OCI-LY1 (cell line): ENCODE measurements at regions not wholly inside any gene's neighbourhood (a gene's known extent, or its start where the extent isn't known, plus 50 kb on each side); places are given as distances from the start of the nearest gene placed in this dataset.
"Not testable (repeated sequence)": the region's sequence is repeated elsewhere in the genome, so short reads cannot be mapped to it uniquely, and the experiment has no call there.

ENCODE experiments used
- H2AFZ ChIP-seq: fragments of 200-600 bp; sonication (generic), shearing (Covaris generic); 2 replicates; pipeline ENCODE4 v1.6.0; 2014; ENCODE audit warnings: antibody characterized with exemption, mild to moderate bottlenecking, low read length
- H3F3A ChIP-seq: fragments of 200-600 bp; sonication (generic), shearing (Covaris generic); 2 replicates; pipeline ENCODE4 v1.6.0; 2014; ENCODE audit warnings: mild to moderate bottlenecking, antibody characterized with exemption, low read length, moderate library complexity; ENCODE audit not compliant: insufficient read depth
- H3K27ac ChIP-seq: fragments of 200-600 bp; sonication (generic); 2 replicates; pipeline ENCODE4 v1.5.1; 2014; ENCODE audit warnings: low read length, mixed run types, mild to moderate bottlenecking, low read depth; ENCODE audit not compliant: poor library complexity, severe bottlenecking
- H3K27me3 ChIP-seq: fragments of 200-600 bp; sonication (generic); 2 replicates; pipeline ENCODE4 v1.6.0; 2014; ENCODE audit warnings: antibody characterized with exemption, mild to moderate bottlenecking, low read length, moderate library complexity; ENCODE audit not compliant: insufficient read depth
- H3K36me3 ChIP-seq: fragments of 200-600 bp; sonication (generic); 2 replicates; pipeline ENCODE4 v1.6.1; 2014; ENCODE audit warnings: mild to moderate bottlenecking, antibody characterized with exemption, low read length, moderate library complexity, mixed read lengths; ENCODE audit not compliant: insufficient read depth
- H3K4me1 ChIP-seq: fragments of 200-600 bp; sonication (generic); 2 replicates; pipeline ENCODE4 v1.5.1; 2014; ENCODE audit warnings: mild to moderate bottlenecking, low read length, moderate library complexity; ENCODE audit not compliant: insufficient read depth, severe bottlenecking
- H3K4me2 ChIP-seq: fragments of 200-600 bp; sonication (generic), shearing (Covaris generic); 2 replicates; pipeline ENCODE4 v1.6.1; 2014; ENCODE audit warnings: low read length
- H3K4me3 ChIP-seq: fragments of 200-600 bp; sonication (generic); 2 replicates; pipeline ENCODE4 v1.5.1; 2014; ENCODE audit warnings: low read length, low read depth, mild to moderate bottlenecking, mixed read lengths; ENCODE audit not compliant: poor library complexity, severe bottlenecking
- H3K79me2 ChIP-seq: fragments of 200-600 bp; shearing (Covaris generic); 2 replicates; pipeline ENCODE4 v1.6.1; 2016; ENCODE audit warnings: mixed run types, low read length, mixed read lengths; ENCODE audit not compliant: insufficient read depth
- H3K9ac ChIP-seq: fragments of 200-600 bp; sonication (generic), shearing (Covaris generic); 2 replicates; pipeline ENCODE4 v1.6.1; 2014; ENCODE audit warnings: mild to moderate bottlenecking, low read length, mixed read lengths
- H3K9me2 ChIP-seq: fragments of 200-600 bp; sonication (generic), shearing (Covaris generic); 2 replicates; pipeline ENCODE4 v1.6.1; 2014; ENCODE audit warnings: low read depth, mild to moderate bottlenecking, low read length, mixed read lengths
- H3K9me3 ChIP-seq: fragments of 200-600 bp; shearing (Covaris generic); 2 replicates; pipeline ENCODE4 v1.6.1; 2014; ENCODE audit warnings: low read length, mixed read lengths
- H4K20me1 ChIP-seq: fragments of 200-600 bp; sonication (generic), shearing (Covaris generic); 2 replicates; pipeline ENCODE4 v1.6.0; 2016; ENCODE audit warnings: mild to moderate bottlenecking, low read length; ENCODE audit not compliant: insufficient read depth
- EZH2 ChIP-seq: fragments of 200-600 bp; sonication (generic), shearing (Covaris generic); IDR thresholded peaks from 2 replicates; pipeline ENCODE4 v1.8.0; 2017; ENCODE audit warnings: borderline replicate concordance, mixed run types, mild to moderate bottlenecking, antibody characterized with exemption, low read length, moderate library complexity, mixed read lengths
- TF ChIP-seq, protein P1 (sequence below): fragments of 200-600 bp; sonication (generic), shearing (Covaris generic); IDR thresholded peaks from 2 replicates; pipeline ENCODE4 v1.5.1; 2017; ENCODE audit warnings: mild to moderate bottlenecking, antibody characterized with exemption, low read length, moderate library complexity, mixed read lengths

DNA sequence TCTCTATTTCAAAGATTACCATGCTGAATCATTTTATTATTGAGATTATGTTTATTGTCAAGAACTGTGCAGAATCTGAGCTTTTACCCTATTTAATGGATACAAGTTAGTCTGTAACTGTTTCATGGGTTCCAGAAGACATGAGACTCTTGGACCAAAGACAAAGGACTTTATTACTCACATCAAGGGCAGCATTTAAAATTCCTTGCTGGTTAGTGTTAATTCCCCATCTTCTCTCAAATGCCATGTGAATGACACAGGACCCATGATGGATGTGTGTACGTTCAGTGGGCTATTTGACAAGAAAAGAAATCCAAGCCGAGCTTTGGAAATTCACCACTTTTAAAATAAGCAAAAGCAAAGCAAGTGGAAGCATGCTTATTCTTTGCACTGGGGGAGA lies 139.9 kb downstream of the PCDH20 start:
- Histone ChIP-seq H2AFZ (no peak overlapping the region), H3K4me3 (no peak overlapping the region), H3K9me2 (no peaks in the 10 kb centered on the region), H3K9ac (no peak overlapping the region), H3K9me3 (no peaks in the 10 kb centered on the region), H3K4me1 (no peaks in the 10 kb centered on the region), H3K27me3 (no peaks in the 10 kb centered on the region), H3K27ac (no peak overlapping the region), H3K4me2 (no peak overlapping the region), H3F3A (no peaks in the 10 kb centered on the region), H3K79me2 (no peaks in the 10 kb centered on the region), H3K36me3 (no peaks in the 10 kb centered on the region), H4K20me1 (no peaks in the 10 kb centered on the region)
- TF ChIP-seq EZH2, result no peak

DNA sequence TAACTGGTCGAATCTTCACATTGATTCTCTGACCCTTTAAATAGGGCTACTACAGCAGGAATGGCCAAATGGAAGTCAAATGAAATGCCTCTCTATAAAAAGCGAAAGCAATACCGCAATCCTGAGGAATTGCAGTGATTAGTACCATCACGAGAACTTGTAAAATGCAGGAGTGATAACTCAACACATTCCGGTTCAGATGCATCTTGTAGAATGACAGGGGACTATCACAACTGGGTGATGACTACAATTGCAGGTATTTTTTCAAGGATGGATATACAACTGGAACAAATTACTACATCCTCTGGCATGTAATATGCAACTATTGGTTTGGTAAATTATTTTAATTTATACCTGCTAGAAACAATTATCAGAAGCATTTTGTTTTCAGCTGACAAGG lies 140.4 kb downstream of the PCDH20 start:
- Histone ChIP-seq H3K4me1 (no peaks in the 10 kb centered on the region), H3K27ac (no peak overlapping the region), H3K4me2 (no peak overlapping the region), H3K9me2 (no peaks in the 10 kb centered on the region), H3K9me3 (no peaks in the 10 kb centered on the region), H3F3A (no peaks in the 10 kb centered on the region), H3K36me3 (no peaks in the 10 kb centered on the region), H4K20me1 (no peaks in the 10 kb centered on the region), H3K79me2 (no peaks in the 10 kb centered on the region), H3K27me3 (no peaks in the 10 kb centered on the region), H2AFZ (no peak overlapping the region), H3K9ac (no peak overlapping the region), H3K4me3 (no peak overlapping the region)
- no peak for TF ChIP-seq EZH2
- TF ChIP-seq, protein P1, sequence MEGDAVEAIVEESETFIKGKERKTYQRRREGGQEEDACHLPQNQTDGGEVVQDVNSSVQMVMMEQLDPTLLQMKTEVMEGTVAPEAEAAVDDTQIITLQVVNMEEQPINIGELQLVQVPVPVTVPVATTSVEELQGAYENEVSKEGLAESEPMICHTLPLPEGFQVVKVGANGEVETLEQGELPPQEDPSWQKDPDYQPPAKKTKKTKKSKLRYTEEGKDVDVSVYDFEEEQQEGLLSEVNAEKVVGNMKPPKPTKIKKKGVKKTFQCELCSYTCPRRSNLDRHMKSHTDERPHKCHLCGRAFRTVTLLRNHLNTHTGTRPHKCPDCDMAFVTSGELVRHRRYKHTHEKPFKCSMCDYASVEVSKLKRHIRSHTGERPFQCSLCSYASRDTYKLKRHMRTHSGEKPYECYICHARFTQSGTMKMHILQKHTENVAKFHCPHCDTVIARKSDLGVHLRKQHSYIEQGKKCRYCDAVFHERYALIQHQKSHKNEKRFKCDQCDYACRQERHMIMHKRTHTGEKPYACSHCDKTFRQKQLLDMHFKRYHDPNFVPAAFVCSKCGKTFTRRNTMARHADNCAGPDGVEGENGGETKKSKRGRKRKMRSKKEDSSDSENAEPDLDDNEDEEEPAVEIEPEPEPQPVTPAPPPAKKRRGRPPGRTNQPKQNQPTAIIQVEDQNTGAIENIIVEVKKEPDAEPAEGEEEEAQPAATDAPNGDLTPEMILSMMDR, result no peak

DNA sequence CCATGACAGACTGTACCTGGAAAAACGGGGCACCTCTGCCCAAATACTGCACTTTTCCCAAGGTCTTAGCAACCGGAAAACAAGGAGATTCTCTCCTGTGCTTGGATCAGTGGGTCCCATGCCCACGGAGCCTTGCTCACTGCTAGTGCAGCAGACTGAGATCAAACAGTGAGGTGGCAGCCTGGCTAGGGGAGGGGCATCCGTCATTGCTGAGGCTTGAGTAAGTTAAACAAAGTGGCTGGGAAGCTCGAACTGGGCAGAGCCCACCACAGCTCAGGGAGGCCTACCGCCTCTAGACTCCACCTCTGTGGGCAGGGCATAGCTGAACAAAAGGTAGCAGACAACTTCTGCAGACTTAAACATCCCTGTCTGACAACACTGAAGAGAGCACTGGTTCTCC lies 148.8 kb downstream of the PCDH20 start:
- not testable (repeated sequence) for H3F3A ChIP-seq, H3K9ac ChIP-seq, H3K4me2 ChIP-seq, H3K4me1 ChIP-seq, H2AFZ ChIP-seq, H3K9me3 ChIP-seq, H3K27ac ChIP-seq, H4K20me1 ChIP-seq, H3K27me3 ChIP-seq, H3K79me2 ChIP-seq, H3K4me3 ChIP-seq, H3K36me3 ChIP-seq, H3K9me2 ChIP-seq

DNA sequence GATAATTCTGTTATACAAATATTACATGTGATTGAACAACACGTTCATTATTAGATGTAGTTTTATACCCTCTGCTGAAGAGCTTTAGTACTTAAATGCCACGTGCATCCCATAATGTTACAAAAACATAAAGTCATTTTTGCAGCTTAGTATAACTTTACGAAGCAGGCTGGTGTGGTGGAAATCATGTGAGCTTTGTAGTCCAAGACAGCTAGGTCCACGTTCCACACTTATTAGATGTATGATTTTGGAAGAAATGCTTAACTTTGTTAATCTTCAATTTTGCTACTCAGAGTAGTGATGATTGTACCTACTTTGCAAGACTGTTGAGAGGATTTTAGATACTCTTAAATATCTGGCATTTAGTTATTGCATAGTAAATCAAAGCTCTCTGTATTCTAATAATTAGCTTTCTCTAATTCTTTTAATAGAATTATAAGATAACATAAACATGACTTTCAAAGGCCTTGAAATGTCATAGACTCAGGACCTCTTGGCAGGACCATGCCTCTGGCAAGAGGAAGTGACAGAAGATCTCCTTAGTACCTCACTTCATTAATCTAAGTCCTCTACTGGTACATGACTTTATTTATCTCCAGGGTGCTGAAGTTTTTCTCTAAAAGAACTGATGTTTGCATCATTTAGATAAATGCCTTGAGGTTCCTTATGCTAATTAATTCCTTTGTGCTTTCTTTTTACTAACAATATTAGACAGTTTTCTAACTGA lies 153.7 kb downstream of the PCDH20 start:
- H3F3A ChIP-seq, result no peaks in the 10 kb centered on the region
- no peak for TF ChIP-seq EZH2
- TF ChIP-seq, protein P1, result no peak
- no peaks in the 10 kb centered on the region for H3K4me1 ChIP-seq

More for the DNA sequence above, 153.7 kb downstream of the PCDH20 start:
- H3K4me3 ChIP-seq, result no peak overlapping the region
- H3K4me2 ChIP-seq, result no peak overlapping the region
- H3K27me3 ChIP-seq, result no peaks in the 10 kb centered on the region
- no peaks in the 10 kb centered on the region for H3K9me3 ChIP-seq
- H3K36me3 ChIP-seq, result no peaks in the 10 kb centered on the region
- H3K27ac ChIP-seq, result no peak overlapping the region
- H3K79me2 ChIP-seq, result no peaks in the 10 kb centered on the region
- no peaks in the 10 kb centered on the region for H3K9me2 ChIP-seq
- H3K9ac ChIP-seq, result no peak overlapping the region
- H2AFZ ChIP-seq, result no peak overlapping the region
- no peaks in the 10 kb centered on the region for H4K20me1 ChIP-seq
